HG03097 (cell line): ENCODE measurements at regions not wholly inside any gene's neighbourhood (a gene's known extent, or its start where the extent isn't known, plus 50 kb on each side); places are given as distances from the start of the nearest gene placed in this dataset.

ENCODE experiments used
- ATAC-seq: cut with Tn5 transposase; IDR thresholded peaks from one replicate; pipeline ENCODE4 v1.9.1; 2021; ENCODE audit not compliant: unreplicated experiment, low FRiP score

GRCh38 chr18:71630696-71631095 is 913.4 kb downstream of the CBLN2 start:
- ATAC-seq = no peak

GRCh38 chr18:71625556-71626090 is 918.5 kb downstream of the CBLN2 start:
- no peak for ATAC-seq

DNA sequence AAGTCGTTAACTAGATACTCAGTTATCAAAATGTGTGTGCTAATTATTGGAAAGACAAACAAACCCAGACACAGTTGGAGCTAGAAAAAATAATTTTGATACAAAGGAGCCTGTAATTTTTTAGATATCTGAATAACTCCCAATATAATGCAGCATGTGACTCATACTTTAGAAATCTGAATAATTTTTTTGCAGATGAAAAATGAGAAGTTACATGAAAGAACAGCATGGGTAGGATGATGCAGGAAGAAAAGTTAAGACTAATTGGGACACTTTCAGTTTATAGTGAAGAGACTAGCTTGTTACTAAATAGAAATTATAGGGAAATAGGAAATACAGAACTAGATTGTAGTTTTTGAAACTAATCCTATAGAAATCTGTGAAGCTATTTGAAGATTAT is 945.8 kb downstream of the CBLN2 start:
- no peak for ATAC-seq

DNA sequence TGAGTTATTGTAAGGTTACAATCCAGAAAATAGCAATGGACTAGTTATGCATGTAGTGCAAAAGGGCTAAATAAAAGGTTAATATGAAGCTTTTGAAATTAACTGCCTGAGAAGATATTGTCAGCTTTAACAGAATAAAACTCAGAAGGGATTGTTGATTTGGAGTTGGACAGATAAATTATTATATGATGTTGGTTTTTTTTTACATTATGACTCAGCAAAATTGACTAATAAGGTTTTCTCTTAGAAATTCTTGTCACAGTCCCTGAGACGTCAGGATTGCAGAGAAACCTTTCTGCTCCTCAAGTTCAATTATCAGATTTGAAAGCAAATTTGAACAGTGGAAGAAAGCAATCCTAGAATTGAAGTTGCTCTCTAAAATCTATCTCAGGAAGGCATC is 946.9 kb downstream of the CBLN2 start:
- ATAC-seq = no peak

GRCh38 chr18:71583252-71583651 is 960.9 kb downstream of the CBLN2 start:
- ATAC-seq = no peak

GRCh38 chr18:71554686-71555085 is 989.5 kb downstream of the CBLN2 start:
- no peak for ATAC-seq

DNA sequence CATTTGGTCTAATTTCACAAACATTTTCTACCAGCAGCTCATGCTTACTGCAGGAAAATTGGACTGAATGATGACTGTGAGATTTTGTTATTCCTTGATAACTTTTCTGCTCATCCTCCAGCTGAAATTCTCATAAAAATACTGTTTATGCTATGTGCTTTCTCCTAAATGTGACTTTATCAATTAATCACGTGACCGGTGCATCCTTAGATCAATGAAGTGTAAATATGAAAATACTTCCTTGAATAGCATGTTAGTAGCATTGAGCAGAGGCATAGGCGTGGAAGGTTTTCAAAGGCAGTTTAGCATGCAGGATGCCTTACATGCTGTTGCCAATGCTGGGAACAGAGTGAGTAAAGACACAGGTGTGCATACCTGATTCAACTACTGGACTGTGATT is 1002.5 kb downstream of the CBLN2 start:
- ATAC-seq = no peak

DNA sequence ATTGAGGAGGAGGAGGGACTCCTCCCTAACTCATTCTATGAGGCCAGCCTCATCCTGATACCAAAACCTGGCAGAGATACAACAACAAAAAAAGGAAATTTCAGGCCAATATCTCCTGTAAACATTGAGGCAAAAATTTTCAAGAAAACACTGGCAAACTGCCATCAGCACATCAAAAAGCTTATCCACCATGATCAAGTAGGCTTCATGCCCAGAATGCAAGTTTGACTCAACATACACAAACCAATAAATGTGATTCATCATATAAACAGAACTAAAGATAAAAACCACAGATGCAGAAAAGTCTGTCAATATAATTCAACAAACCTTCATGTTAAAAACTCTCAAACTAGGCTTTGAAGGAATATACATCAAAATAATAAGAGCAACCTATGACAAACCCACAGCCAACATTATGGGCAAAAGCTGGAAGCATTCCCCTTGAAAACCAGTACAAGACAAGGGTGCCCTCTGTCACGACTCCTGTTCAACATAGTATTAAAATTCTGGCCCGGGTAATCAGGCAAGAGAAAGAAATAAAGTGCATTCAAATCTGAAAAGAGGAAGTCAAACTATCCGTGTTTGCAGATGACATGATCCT is 1014.3 kb downstream of the CBLN2 start:
- ATAC-seq = no peak

DNA sequence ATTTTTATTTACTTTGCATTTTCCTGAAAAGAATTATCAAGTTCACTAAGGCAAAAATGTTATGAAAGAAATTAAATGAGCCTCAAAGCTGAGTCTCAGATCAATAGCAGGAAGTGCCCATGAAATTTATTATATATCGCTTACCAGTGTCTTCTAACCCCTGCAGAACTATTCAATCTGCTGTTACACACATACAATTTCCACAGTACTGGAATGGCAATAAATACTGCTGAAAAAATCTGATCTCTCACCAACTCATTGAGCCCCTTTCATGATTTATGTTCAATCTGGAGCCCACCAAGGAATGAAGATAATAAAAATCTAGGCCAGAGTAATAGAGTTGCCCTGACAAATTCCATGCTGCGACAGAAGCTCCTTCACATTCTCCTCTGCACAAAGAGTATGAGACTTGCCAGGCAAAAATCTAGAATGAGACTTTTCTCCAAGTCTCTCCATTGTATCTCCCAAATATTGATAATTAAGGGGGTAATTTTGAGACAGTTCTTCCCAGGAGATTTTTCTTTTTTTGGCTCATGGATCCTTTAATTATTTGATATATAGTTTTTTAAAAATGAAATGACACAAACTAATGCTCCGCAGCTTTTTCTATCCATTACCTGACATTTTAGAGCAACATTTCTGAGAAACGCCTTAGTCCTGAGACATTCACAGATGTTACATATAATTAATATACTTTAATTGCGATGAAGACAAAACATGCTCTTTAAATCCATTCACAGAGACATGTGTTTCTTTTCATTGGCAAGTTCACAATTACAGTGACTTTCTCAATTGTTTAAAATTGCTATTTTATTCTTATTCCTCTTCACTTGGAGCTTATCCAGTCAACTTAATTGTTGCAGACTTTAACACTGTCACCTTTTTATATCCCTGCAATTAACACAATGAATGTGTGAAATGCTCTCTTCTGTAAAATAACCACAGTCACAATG is 1020.4 kb downstream of the CBLN2 start:
- ATAC-seq = no peak

DNA sequence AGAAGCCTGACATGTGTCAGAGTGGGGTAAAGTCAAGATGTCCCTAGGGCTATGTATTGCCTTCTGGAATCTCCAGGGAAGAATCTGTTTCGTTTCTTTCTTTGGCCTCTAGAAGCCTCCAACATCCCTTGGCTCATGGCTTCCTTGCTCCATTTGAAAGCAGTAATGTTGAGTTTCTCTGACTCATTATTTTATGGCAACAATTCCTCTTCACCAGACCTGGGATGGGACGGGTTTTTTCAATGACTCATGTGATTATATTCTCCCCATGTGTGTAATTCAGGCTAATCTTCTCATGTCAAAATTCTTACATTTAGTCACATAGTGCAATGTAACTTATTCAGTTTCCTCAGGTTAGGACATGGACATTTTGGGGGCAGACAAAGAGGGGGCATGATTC is 1038.6 kb downstream of the CBLN2 start:
- no peak for ATAC-seq

DNA sequence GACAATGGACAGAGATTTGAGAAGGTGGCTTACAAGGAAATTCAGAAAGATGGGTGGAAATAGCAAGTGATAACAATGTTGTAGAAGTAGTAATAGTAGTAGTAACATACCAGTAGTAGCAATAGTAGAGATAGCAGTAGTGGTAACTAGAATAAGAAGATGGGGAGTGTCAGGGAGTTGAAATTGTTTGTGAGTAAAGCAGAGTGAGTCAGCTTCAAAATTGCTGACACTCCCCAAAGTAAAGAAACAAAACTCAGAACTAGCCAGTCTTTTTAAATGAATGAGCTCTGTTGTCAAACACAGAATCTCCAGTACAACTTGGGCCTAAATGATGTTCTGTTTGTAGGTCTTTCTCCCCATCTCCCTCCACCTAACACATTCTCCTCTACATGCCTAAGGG is 1040.9 kb downstream of the CBLN2 start:
- no peak for ATAC-seq

- ATAC-seq = no peak
These were observed 1058.5 kb downstream of the CBLN2 start for GRCh38 chr18:71485611-71486010.

GRCh38 chr18:71471963-71472725 is 1072.0 kb downstream of the CBLN2 start:
- ATAC-seq = no peak

DNA sequence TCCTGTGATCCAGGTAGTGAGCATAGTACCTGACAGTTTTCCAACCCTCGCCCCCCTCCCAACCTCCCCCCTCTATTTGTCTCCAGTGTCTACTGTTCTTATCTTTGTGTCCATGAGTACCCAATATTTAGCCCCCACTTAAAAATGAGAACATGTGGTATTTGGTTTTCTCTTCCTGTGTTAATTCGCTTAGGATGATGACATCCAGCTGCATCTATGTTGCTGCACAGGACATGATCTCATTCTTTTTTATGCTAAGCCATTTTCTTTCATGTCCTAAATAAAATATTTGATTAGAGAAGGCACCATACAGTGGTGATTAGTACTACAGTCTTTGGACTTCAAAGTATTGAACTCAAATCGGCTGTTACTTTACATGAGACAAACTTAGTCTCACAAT is 1087.9 kb downstream of the CBLN2 start:
- ATAC-seq = no peak

GRCh38 chr18:71450257-71450656 is 1093.9 kb downstream of the CBLN2 start:
- no peak for ATAC-seq

- no peak for ATAC-seq
These were observed 1100.2 kb downstream of the CBLN2 start for GRCh38 chr18:71443706-71444480.

- ATAC-seq = no peak
These were observed 1101.4 kb downstream of the CBLN2 start for GRCh38 chr18:71442731-71443141.

DNA sequence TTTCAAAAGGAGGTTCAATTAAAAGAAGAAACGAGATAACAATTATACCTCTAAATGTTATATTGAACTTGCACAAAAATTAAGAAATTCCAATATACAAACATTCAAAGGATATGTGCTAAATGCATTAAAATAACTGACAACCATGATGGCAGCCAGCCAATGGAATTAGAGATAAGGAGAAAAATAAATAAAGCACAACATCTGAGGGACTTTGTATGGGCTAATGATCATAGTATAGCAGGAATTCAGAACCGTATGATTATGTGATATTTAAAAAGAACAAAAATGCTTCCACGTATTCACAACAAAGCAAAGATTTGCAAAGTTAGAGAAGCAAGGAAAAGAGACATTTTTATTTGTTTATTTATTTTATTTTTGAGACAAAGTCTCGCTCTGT is 1103.0 kb downstream of the CBLN2 start:
- no peak for ATAC-seq

- no peak for ATAC-seq
These were observed 1106.6 kb downstream of the CBLN2 start for GRCh38 chr18:71437511-71437910.

- no peak for ATAC-seq
These were observed 1110.8 kb downstream of the CBLN2 start for GRCh38 chr18:71433373-71433772.
